ENCODE measurements at regions not wholly inside any gene's neighbourhood (a gene's known extent, or its start where the extent isn't known, plus 50 kb on each side); places are given as distances from the start of the nearest gene placed in this dataset.

DNA sequence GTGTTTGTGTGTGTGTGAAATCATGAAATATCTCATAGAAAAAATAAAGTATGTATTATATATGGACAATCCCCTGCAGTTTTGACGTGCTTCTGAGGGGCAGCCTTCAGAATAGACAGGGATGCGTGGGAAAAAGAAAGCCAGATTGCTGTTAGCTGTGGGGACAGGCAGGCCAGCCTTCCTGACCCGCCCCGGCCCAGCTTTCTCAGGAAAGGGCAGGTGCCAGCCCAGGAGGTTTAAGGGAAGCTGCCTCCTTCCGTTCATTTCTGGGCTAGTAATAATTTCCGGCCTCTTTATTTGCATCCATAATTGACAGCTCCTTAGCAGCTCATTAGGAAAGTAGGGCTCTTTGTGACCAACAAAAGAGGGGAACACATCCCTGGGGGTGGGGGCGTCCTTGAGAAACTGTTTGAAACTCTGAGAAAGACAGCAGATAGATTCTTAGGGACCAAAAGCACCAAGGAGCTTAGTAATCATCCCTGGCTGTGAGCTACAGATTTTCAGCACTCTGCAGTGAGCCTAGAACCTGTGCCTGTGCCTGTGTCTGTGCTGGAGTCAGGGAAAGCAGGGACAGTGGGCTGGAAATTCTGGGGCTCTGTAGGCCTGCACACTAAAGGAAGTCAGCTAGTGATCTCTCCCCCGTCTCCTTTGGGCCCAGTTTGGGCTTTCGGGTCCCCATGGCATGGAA, 632.9 kb upstream of the CADM1 start:
- no peak for TF ChIP-seq REST (IDR thresholded peaks at IDR 0.05; ENCODE audit: borderline replicate concordance)
- TF ChIP-seq MXI1 (conservative IDR thresholded peaks at IDR 0.05; ENCODE audit: poor library complexity, severe bottlenecking), result no peak
- no peak for TF ChIP-seq EP300 (conservative IDR thresholded peaks at IDR 0.05; ENCODE audit: poor library complexity, severe bottlenecking)
- no peaks in the 10 kb centered on the region for H3K79me2 ChIP-seq (replicated peaks; ENCODE audit: insufficient read depth, low read length)

GRCh38 chr11:116135891-116136290, 631.7 kb upstream of the CADM1 start:
- no peak overlapping the region for H3K9ac ChIP-seq (ENCODE audit: low read length)
- H3K27me3 ChIP-seq (ENCODE audit: insufficient read depth, low read depth, low read length), result no peaks in the 10 kb centered on the region
- TF ChIP-seq, protein P1, sequence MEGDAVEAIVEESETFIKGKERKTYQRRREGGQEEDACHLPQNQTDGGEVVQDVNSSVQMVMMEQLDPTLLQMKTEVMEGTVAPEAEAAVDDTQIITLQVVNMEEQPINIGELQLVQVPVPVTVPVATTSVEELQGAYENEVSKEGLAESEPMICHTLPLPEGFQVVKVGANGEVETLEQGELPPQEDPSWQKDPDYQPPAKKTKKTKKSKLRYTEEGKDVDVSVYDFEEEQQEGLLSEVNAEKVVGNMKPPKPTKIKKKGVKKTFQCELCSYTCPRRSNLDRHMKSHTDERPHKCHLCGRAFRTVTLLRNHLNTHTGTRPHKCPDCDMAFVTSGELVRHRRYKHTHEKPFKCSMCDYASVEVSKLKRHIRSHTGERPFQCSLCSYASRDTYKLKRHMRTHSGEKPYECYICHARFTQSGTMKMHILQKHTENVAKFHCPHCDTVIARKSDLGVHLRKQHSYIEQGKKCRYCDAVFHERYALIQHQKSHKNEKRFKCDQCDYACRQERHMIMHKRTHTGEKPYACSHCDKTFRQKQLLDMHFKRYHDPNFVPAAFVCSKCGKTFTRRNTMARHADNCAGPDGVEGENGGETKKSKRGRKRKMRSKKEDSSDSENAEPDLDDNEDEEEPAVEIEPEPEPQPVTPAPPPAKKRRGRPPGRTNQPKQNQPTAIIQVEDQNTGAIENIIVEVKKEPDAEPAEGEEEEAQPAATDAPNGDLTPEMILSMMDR (IDR thresholded peaks at IDR 0.05; ENCODE audit: poor library complexity, severe bottlenecking), result no peak
- no peak for TF ChIP-seq SMC3 (conservative IDR thresholded peaks at IDR 0.05; ENCODE audit: poor library complexity)
- TF ChIP-seq TAF1 (IDR thresholded peaks at IDR 0.05; ENCODE audit: low read depth), result no peak
- no peak for TF ChIP-seq RAD21 (conservative IDR thresholded peaks at IDR 0.05)
- no peak for TF ChIP-seq EP300 (conservative IDR thresholded peaks at IDR 0.05; ENCODE audit: poor library complexity, severe bottlenecking)
- no peak for TF ChIP-seq POLR2AphosphoS5 (IDR thresholded peaks at IDR 0.05)
- TF ChIP-seq MXI1 (conservative IDR thresholded peaks at IDR 0.05; ENCODE audit: poor library complexity, severe bottlenecking), result no peak
- TF ChIP-seq REST (IDR thresholded peaks at IDR 0.05; ENCODE audit: borderline replicate concordance), result no peak
- no peak for TF ChIP-seq EZH2 (IDR thresholded peaks at IDR 0.05; ENCODE audit: borderline replicate concordance, insufficient read depth, low read length, poor library complexity, severe bottlenecking)
- H3K79me2 ChIP-seq (replicated peaks; ENCODE audit: insufficient read depth, low read length), result no peaks in the 10 kb centered on the region
- no peaks in the 10 kb centered on the region for H3K9me3 ChIP-seq (ENCODE audit: low read length)
- H3K9me2 ChIP-seq (ENCODE audit: insufficient read depth, low read length), result no peaks in the 10 kb centered on the region
- no peaks in the 10 kb centered on the region for H4K20me1 ChIP-seq (ENCODE audit: insufficient read depth)
- no peak overlapping the region for H3K4me3 ChIP-seq (ENCODE audit: low read length)
- H3K4me2 ChIP-seq (ENCODE audit: low read length), result no peak overlapping the region
- H3F3A ChIP-seq (ENCODE audit: insufficient read depth, low read length, poor library complexity, severe bottlenecking), result no peaks in the 10 kb centered on the region
- H3K36me3 ChIP-seq (ENCODE audit: insufficient read depth, low read length), result no peaks in the 10 kb centered on the region
- no peak overlapping the region for H3K27ac ChIP-seq (ENCODE audit: low read length)
- no peak overlapping the region for H2AFZ ChIP-seq (ENCODE audit: low read depth, low read length)

More for the DNA sequence above, 632.9 kb upstream of the CADM1 start:
- no peaks in the 10 kb centered on the region for H4K20me1 ChIP-seq (ENCODE audit: insufficient read depth)
- H3K27me3 ChIP-seq (ENCODE audit: insufficient read depth, low read depth, low read length), result no peaks in the 10 kb centered on the region
- no peaks in the 10 kb centered on the region for H3K9me3 ChIP-seq (ENCODE audit: low read length)
- H2AFZ ChIP-seq (ENCODE audit: low read depth, low read length), result no peak overlapping the region
- no peaks in the 10 kb centered on the region for H3F3A ChIP-seq (ENCODE audit: insufficient read depth, low read length, poor library complexity, severe bottlenecking)
- no peak overlapping the region for H3K27ac ChIP-seq (ENCODE audit: low read length)
- H3K9ac ChIP-seq (ENCODE audit: low read length), result no peak overlapping the region
- no peak overlapping the region for H3K4me2 ChIP-seq (ENCODE audit: low read length)
- H3K36me3 ChIP-seq (ENCODE audit: insufficient read depth, low read length), result no peaks in the 10 kb centered on the region
- no peak overlapping the region for H3K4me3 ChIP-seq (ENCODE audit: low read length)
- no peaks in the 10 kb centered on the region for H3K9me2 ChIP-seq (ENCODE audit: insufficient read depth, low read length)

Data from neural cell (in vitro differentiated cells).